ENCODE measurements at regions not wholly inside any gene's neighbourhood (a gene's known extent, or its start where the extent isn't known, plus 50 kb on each side); places are given as distances from the start of the nearest gene placed in this dataset.

GRCh38 chr10:32125023-32125422, 68.8 kb upstream of the KIF5B start (continued):
- TF ChIP-seq, protein P1, sequence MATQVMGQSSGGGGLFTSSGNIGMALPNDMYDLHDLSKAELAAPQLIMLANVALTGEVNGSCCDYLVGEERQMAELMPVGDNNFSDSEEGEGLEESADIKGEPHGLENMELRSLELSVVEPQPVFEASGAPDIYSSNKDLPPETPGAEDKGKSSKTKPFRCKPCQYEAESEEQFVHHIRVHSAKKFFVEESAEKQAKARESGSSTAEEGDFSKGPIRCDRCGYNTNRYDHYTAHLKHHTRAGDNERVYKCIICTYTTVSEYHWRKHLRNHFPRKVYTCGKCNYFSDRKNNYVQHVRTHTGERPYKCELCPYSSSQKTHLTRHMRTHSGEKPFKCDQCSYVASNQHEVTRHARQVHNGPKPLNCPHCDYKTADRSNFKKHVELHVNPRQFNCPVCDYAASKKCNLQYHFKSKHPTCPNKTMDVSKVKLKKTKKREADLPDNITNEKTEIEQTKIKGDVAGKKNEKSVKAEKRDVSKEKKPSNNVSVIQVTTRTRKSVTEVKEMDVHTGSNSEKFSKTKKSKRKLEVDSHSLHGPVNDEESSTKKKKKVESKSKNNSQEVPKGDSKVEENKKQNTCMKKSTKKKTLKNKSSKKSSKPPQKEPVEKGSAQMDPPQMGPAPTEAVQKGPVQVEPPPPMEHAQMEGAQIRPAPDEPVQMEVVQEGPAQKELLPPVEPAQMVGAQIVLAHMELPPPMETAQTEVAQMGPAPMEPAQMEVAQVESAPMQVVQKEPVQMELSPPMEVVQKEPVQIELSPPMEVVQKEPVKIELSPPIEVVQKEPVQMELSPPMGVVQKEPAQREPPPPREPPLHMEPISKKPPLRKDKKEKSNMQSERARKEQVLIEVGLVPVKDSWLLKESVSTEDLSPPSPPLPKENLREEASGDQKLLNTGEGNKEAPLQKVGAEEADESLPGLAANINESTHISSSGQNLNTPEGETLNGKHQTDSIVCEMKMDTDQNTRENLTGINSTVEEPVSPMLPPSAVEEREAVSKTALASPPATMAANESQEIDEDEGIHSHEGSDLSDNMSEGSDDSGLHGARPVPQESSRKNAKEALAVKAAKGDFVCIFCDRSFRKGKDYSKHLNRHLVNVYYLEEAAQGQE (IDR thresholded peaks at IDR 0.05; ENCODE audit: low read depth) = no peak
- no peak for TF ChIP-seq JUND (IDR thresholded peaks at IDR 0.05)

- no peaks in the 10 kb centered on the region for H3K4me1 ChIP-seq (ENCODE audit: control insufficient read depth in 1 of 2, insufficient read depth in 2 of 2, low read length in 2 of 2)
- H3K9me3 ChIP-seq (ENCODE audit: control insufficient read depth in 1 of 2, insufficient read depth in 1 of 2, low read depth in 1 of 2, low read length in 2 of 2) = no peaks in the 10 kb centered on the region
- no peak overlapping the region for H3K9ac ChIP-seq (ENCODE audit: low read length)
- H3K36me3 ChIP-seq (ENCODE audit: control insufficient read depth in 1 of 2, insufficient read depth in 2 of 2, low read length in 2 of 2) = no peaks in the 10 kb centered on the region
- no peak overlapping the region for H3K27ac ChIP-seq (ENCODE audit: low read depth, low read length)
- H3K4me3 ChIP-seq (replicated peaks in 1 of 2; ENCODE audit: low read depth in 1 of 2, low read length in 2 of 2) = no peak overlapping the region
- ATAC-seq (no peak), DNase-seq (ENCODE audit: low read depth, low spot score) (no peak)
- BruUV-seq (replicated peaks) = no TSS peak
- H3K79me2 ChIP-seq (ENCODE audit: insufficient read depth, low read length) = no peaks in the 10 kb centered on the region
- intact Hi-C loops (cut with micrococcal nuclease) = no loop called here
- no peaks in the 10 kb centered on the region for H3K9me2 ChIP-seq (ENCODE audit: insufficient read depth)
- H2AFZ ChIP-seq (ENCODE audit: low read depth, low read length, poor library complexity, severe bottlenecking) = no peak overlapping the region
- ChIA-PET POLR2A (interaction anchor here (2.8 kb wide), 1 partner anchor 17 kb away, joined by 7 read pairs; no protein-coding TSS in a partner anchor), CTCF (no interaction called here), RAD21 (ENCODE audit: low non-redundant PET in 1 of 2, low total read pairs in 2 of 2, uncharacterized antibody in 2 of 2, unreplicated experiment in 2 of 2) (no interaction called here)
- TF ChIP-seq TCF7L2 (IDR thresholded peaks at IDR 0.05; ENCODE audit: borderline replicate concordance, extremely low read depth, insufficient read depth, insufficient read length) (no peak), JUND (IDR thresholded peaks at IDR 0.05) (no peak), CTCF (IDR thresholded peaks at IDR 0.05 in 2 of 3, conservative IDR thresholded peaks at IDR 0.05 in 1 of 3; ENCODE audit: borderline replicate concordance in 1 of 3, insufficient read depth in 1 of 3, low read depth in 2 of 3, low read length in 2 of 3) (no peak), SIN3A (IDR thresholded peaks at IDR 0.05; ENCODE audit: low read depth) (no peak), POLR2AphosphoS5 (IDR thresholded peaks at IDR 0.05; ENCODE audit: low read depth, low read length) (no peak), MAX (IDR thresholded peaks at IDR 0.05) (no peak), ELF1 (IDR thresholded peaks at IDR 0.05; ENCODE audit: borderline replicate concordance, low read depth) (no peak), SP1 (IDR thresholded peaks at IDR 0.05; ENCODE audit: low read depth) (no peak), RAD21 (IDR thresholded peaks at IDR 0.05; ENCODE audit: low read depth) (no peak), ZNF274 (IDR thresholded peaks at IDR 0.05; ENCODE audit: low read depth, low read length) (no peak)
- no peaks in the 10 kb centered on the region for H3K27me3 ChIP-seq (ENCODE audit: insufficient read depth, low read length)
- no peaks in the 10 kb centered on the region for H4K20me1 ChIP-seq (ENCODE audit: insufficient read depth)
- no peak overlapping the region for H3K4me2 ChIP-seq (ENCODE audit: low read length)
Measured at GRCh38 chr10:32123021-32123420, 66.8 kb upstream of the KIF5B start.
